ENCODE measurements at regions not wholly inside any gene's neighbourhood (a gene's known extent, or its start where the extent isn't known, plus 50 kb on each side); places are given as distances from the start of the nearest gene placed in this dataset.

GRCh38 chr5:106727071-106727470, 943.7 kb downstream of the EFNA5 start:
- TF ChIP-seq, protein P1, sequence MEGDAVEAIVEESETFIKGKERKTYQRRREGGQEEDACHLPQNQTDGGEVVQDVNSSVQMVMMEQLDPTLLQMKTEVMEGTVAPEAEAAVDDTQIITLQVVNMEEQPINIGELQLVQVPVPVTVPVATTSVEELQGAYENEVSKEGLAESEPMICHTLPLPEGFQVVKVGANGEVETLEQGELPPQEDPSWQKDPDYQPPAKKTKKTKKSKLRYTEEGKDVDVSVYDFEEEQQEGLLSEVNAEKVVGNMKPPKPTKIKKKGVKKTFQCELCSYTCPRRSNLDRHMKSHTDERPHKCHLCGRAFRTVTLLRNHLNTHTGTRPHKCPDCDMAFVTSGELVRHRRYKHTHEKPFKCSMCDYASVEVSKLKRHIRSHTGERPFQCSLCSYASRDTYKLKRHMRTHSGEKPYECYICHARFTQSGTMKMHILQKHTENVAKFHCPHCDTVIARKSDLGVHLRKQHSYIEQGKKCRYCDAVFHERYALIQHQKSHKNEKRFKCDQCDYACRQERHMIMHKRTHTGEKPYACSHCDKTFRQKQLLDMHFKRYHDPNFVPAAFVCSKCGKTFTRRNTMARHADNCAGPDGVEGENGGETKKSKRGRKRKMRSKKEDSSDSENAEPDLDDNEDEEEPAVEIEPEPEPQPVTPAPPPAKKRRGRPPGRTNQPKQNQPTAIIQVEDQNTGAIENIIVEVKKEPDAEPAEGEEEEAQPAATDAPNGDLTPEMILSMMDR (IDR thresholded peaks at IDR 0.05), result no peak
- TF ChIP-seq EP300 (IDR thresholded peaks at IDR 0.05) (no peak), POLR2A (IDR thresholded peaks at IDR 0.05) (no peak), POLR2AphosphoS5 (IDR thresholded peaks at IDR 0.05) (no peak)

Data from stomach (tissue), 4 donors.